ENCODE measurements at regions not wholly inside any gene's neighbourhood (a gene's known extent, or its start where the extent isn't known, plus 50 kb on each side); places are given as distances from the start of the nearest gene placed in this dataset.

DNA sequence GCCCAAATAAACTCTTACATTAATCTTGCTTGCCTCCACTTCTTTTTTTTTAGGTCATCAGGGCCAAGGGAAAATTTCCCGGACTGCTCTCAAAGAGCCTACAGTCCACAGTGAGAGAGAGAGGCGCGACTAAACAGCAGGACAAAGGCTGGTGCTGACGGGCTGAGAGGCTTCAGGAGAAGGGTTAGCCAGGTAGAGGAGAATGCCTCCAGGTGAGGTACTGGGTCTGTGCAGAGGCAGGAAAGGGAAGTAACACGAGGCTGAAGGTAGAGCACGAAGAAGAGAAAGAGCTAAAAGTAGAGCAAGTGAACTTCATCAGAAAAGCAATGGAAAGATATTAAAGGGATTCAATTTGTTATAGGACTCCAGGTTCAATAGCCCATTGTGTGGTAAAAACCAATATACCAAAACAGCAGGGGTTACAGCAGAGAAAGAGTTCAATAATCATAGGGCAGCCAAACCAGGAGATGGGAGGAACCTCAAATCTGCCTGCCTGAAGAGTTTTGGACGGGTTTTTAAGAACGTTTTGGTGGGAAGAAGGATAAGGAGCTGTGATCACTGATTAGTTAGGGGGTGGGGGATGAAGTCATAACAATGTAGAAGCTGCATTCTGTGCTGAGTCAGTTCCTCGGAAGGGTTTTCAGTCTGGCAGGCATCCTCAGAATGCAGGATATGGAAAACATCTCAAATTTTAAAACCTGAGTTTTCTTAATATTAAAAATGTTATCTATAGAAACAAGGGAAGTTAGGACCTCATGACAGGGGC lies 171.5 kb downstream of the AKR1D1 start:
- TF ChIP-seq SIN3A (IDR thresholded peaks at IDR 0.05; ENCODE audit: borderline replicate concordance, insufficient read depth, low read length) (no peak), POLR2AphosphoS5 (IDR thresholded peaks at IDR 0.05; ENCODE audit: low read depth, low read length) (no peak)
